WTC11 (cell line): ENCODE measurements at regions not wholly inside any gene's neighbourhood (a gene's known extent, or its start where the extent isn't known, plus 50 kb on each side); places are given as distances from the start of the nearest gene placed in this dataset.
"Not testable (repeated sequence)": the region's sequence is repeated elsewhere in the genome, so short reads cannot be mapped to it uniquely, and the experiment has no call there.

ENCODE experiments used
- ATAC-seq: fragments of 200-7000 bp; cut with Tn5 transposase; 2 replicates; pipeline ENCODE4 v1.10.0; 2021; ENCODE audit warnings: mild to moderate bottlenecking, moderate library complexity
- CTCF ChIA-PET: fragments of 300-600 bp; sonication (Branson Sonifier 250); formaldehyde crosslinking; loops from one replicate; lab custom pipeline; 2021; ENCODE audit warnings: antibody characterized with exemption; lab: Charles Lee
- POLR2A ChIA-PET: fragments of 350-600 bp; sonication (Branson Sonifier 250); formaldehyde crosslinking; loops from one replicate; lab custom pipeline; 2021; ENCODE audit warnings: antibody characterized with exemption; lab: Charles Lee
- DNase-seq: peaks from one replicate; pipeline ENCODE4 v3.0.0; 2021; ENCODE audit warnings: low spot score
- H3K27ac Mint-ChIP-seq: 2 replicates; pipeline ENCODE4 v1.8.0; 2021; ENCODE audit warnings: mixed read lengths
- H3K27me3 Mint-ChIP-seq: 2 replicates; pipeline ENCODE4 v1.8.0; 2021; ENCODE audit warnings: low read depth, mild to moderate bottlenecking, moderate library complexity, mixed read lengths
- H3K36me3 Mint-ChIP-seq: 2 replicates; pipeline ENCODE4 v1.8.0; 2021; ENCODE audit warnings: mixed read lengths
- H3K4me1 Mint-ChIP-seq: 2 replicates; pipeline ENCODE4 v1.8.0; 2022; ENCODE audit warnings: mixed read lengths
- H3K4me3 Mint-ChIP-seq: 2 replicates; pipeline ENCODE4 v1.8.0; 2021; ENCODE audit warnings: mild to moderate bottlenecking, moderate library complexity, mixed read lengths
- H3K9me3 Mint-ChIP-seq: 2 replicates; pipeline ENCODE4 v1.8.0; 2021; ENCODE audit warnings: mixed read lengths
- ATF2 ChIP-seq: sonication (generic); formaldehyde crosslinking; IDR thresholded peaks from 2 replicates; pipeline ENCODE4 v1.8.1; 2022; ENCODE audit warnings: low read depth, missing genetic modification reagents, borderline replicate concordance
- JAZF1 ChIP-seq: fragments of 250-450 bp; sonication (Bioruptor Pico); IDR thresholded peaks from 2 replicates; pipeline ENCODE4 v1.9.0; 2021; ENCODE audit warnings: moderate library complexity, mild to moderate bottlenecking, inconsistent platforms
- JUN ChIP-seq: sonication (generic); formaldehyde crosslinking; IDR thresholded peaks from 2 replicates; pipeline ENCODE4 v1.8.0; 2023; ENCODE audit warnings: mild to moderate bottlenecking, missing genetic modification reagents
- NR1H2 ChIP-seq: sonication (generic); formaldehyde crosslinking; IDR thresholded peaks from 2 replicates; pipeline ENCODE4 v1.9.0; 2021; ENCODE audit warnings: mild to moderate bottlenecking, moderate library complexity, missing genetic modification reagents
- OVOL2 ChIP-seq: fragments of 250-450 bp; sonication (Bioruptor Pico); IDR thresholded peaks from 2 replicates; pipeline ENCODE4 v1.9.0; 2021; ENCODE audit warnings: mild to moderate bottlenecking, borderline replicate concordance
- RORB ChIP-seq: fragments of 250-450 bp; sonication (Bioruptor Pico); IDR thresholded peaks from 2 replicates; pipeline ENCODE4 v1.9.0; 2021; ENCODE audit warnings: mild to moderate bottlenecking
- TP53 ChIP-seq: sonication (generic); formaldehyde crosslinking; IDR thresholded peaks from 2 replicates; pipeline ENCODE4 v1.8.1; 2023; ENCODE audit warnings: mild to moderate bottlenecking, missing genetic modification reagents
- ZNF121 ChIP-seq: sonication (generic); formaldehyde crosslinking; IDR thresholded peaks from 2 replicates; pipeline ENCODE4 v1.8.0; 2023; ENCODE audit warnings: missing genetic modification reagents
- ZNF138 ChIP-seq: sonication (generic); formaldehyde crosslinking; conservative IDR thresholded peaks from 2 replicates; pipeline ENCODE4 v1.8.1; 2022; ENCODE audit warnings: mild to moderate bottlenecking, moderate library complexity, missing genetic modification reagents
- ZNF423 ChIP-seq: fragments of 250-450 bp; sonication (Bioruptor Pico); IDR thresholded peaks from 2 replicates; pipeline ENCODE4 v2.1.2; 2022; ENCODE audit warnings: mild to moderate bottlenecking, moderate library complexity
- ZNF425 ChIP-seq: fragments of 250-450 bp; sonication (Bioruptor Pico); conservative IDR thresholded peaks from 2 replicates; pipeline ENCODE4 v1.9.0; 2021; ENCODE audit warnings: mild to moderate bottlenecking
- ZNF671 ChIP-seq: fragments of 250-450 bp; sonication (Bioruptor Pico); IDR thresholded peaks from 2 replicates; pipeline ENCODE4 v1.8.0; 2021; ENCODE audit warnings: mild to moderate bottlenecking
- TF ChIP-seq, protein P1 (sequence below): sonication (generic); formaldehyde crosslinking; IDR thresholded peaks from 2 replicates; pipeline ENCODE4 v1.8.1; 2023; ENCODE audit warnings: mild to moderate bottlenecking, missing genetic modification reagents
- TF ChIP-seq, protein P2 (sequence below): sonication (generic); formaldehyde crosslinking; IDR thresholded peaks from 2 replicates; pipeline ENCODE4 v1.8.1; 2023; ENCODE audit warnings: mild to moderate bottlenecking, missing genetic modification reagents, moderate library complexity
- TF ChIP-seq, protein P3 (sequence below): fragments of 250-450 bp; sonication (Bioruptor Pico); IDR thresholded peaks from 2 replicates; pipeline ENCODE4 v1.9.0; 2021; ENCODE audit warnings: mild to moderate bottlenecking
- TF ChIP-seq, protein P4 (sequence below): fragments of 250-450 bp; sonication (Bioruptor Pico); IDR thresholded peaks from 2 replicates; pipeline ENCODE4 v2.1.2; 2022; ENCODE audit warnings: mild to moderate bottlenecking, moderate library complexity
- TF ChIP-seq, protein P5 (sequence below): sonication (generic); formaldehyde crosslinking; IDR thresholded peaks from 2 replicates; pipeline ENCODE4 v1.8.0; 2022; ENCODE audit warnings: mild to moderate bottlenecking, missing genetic modification reagents
- TF ChIP-seq, protein P6 (sequence below): sonication (generic); formaldehyde crosslinking; IDR thresholded peaks from 2 replicates; pipeline ENCODE4 v1.8.1; 2022; ENCODE audit warnings: missing genetic modification reagents, borderline replicate concordance

DNA sequence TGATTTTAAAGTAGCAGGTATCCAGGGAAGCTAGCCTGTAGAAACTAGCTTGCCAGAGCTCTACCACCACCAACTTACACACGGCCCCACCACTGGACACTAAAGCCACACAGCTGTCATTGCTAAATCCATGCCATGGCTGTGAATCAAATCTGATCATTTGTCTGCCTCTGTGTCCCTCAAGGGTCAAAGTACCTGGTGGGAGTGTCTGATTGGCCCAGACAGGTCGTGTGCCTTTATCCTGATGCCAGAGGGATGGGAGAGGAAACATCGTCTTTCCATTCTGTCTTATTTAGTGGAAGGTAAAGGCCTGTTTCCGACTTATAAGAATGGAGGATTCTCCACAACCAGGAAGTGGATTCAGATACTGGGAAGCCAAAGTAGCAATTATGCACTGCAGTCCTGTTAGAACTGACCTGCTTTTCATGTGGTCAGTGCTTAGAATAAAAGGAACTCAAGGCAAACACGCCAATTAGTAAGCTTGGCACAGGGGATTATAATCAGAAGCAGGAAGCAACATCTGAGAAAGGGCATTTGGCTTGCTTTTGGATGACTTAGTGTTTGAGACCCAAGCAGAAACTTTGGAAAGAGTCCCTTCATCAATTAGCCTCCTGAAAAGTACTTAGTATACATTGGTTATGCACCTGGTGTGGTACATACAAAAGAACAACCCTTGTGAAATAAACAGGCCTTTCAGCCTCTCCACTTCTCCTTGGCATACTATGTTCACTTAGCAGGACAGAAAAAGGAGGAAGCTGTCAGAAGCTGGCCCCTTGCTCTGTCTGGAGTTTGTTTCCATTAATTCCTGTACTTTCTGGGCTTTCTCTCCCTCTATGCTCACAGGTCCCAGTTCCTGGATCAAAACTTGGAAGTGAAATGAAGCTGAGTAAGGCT, 192.4 kb downstream of the NUFIP1 start:
- no peak overlapping the region for H3K27ac Mint-ChIP-seq
- H3K9me3 Mint-ChIP-seq: peaks cover 6% of the 10 kb centered on the region; the same call in 1 of the 2 replicates
- POLR2A ChIA-PET: no interaction called here
- ATAC-seq (no peak), DNase-seq (no peak)
- CTCF ChIA-PET: interaction anchor here (0.6 kb wide), 1 partner anchor 48 kb away, joined by 4 read pairs; no protein-coding TSS in a partner anchor
- no peaks in the 10 kb centered on the region for H3K4me1 Mint-ChIP-seq
- H3K4me3 Mint-ChIP-seq: no peak overlapping the region
- no peaks in the 10 kb centered on the region for H3K36me3 Mint-ChIP-seq
- no peak for TF ChIP-seq ZNF121 (CRISPR knock-in tag)
- TF ChIP-seq, protein P1, sequence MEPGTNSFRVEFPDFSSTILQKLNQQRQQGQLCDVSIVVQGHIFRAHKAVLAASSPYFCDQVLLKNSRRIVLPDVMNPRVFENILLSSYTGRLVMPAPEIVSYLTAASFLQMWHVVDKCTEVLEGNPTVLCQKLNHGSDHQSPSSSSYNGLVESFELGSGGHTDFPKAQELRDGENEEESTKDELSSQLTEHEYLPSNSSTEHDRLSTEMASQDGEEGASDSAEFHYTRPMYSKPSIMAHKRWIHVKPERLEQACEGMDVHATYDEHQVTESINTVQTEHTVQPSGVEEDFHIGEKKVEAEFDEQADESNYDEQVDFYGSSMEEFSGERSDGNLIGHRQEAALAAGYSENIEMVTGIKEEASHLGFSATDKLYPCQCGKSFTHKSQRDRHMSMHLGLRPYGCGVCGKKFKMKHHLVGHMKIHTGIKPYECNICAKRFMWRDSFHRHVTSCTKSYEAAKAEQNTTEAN (CRISPR knock-in tag): no peak
- no peak for TF ChIP-seq OVOL2 (CRISPR knock-in tag)
- TF ChIP-seq JAZF1 (CRISPR knock-in tag): no peak
- TF ChIP-seq, protein P2, sequence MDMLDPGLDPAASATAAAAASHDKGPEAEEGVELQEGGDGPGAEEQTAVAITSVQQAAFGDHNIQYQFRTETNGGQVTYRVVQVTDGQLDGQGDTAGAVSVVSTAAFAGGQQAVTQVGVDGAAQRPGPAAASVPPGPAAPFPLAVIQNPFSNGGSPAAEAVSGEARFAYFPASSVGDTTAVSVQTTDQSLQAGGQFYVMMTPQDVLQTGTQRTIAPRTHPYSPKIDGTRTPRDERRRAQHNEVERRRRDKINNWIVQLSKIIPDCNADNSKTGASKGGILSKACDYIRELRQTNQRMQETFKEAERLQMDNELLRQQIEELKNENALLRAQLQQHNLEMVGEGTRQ (CRISPR knock-in tag): no peak
- TF ChIP-seq, protein P3, sequence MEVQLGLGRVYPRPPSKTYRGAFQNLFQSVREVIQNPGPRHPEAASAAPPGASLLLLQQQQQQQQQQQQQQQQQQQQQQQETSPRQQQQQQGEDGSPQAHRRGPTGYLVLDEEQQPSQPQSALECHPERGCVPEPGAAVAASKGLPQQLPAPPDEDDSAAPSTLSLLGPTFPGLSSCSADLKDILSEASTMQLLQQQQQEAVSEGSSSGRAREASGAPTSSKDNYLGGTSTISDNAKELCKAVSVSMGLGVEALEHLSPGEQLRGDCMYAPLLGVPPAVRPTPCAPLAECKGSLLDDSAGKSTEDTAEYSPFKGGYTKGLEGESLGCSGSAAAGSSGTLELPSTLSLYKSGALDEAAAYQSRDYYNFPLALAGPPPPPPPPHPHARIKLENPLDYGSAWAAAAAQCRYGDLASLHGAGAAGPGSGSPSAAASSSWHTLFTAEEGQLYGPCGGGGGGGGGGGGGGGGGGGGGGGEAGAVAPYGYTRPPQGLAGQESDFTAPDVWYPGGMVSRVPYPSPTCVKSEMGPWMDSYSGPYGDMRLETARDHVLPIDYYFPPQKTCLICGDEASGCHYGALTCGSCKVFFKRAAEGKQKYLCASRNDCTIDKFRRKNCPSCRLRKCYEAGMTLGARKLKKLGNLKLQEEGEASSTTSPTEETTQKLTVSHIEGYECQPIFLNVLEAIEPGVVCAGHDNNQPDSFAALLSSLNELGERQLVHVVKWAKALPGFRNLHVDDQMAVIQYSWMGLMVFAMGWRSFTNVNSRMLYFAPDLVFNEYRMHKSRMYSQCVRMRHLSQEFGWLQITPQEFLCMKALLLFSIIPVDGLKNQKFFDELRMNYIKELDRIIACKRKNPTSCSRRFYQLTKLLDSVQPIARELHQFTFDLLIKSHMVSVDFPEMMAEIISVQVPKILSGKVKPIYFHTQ (CRISPR knock-in tag): no peak
- TF ChIP-seq, protein P4, sequence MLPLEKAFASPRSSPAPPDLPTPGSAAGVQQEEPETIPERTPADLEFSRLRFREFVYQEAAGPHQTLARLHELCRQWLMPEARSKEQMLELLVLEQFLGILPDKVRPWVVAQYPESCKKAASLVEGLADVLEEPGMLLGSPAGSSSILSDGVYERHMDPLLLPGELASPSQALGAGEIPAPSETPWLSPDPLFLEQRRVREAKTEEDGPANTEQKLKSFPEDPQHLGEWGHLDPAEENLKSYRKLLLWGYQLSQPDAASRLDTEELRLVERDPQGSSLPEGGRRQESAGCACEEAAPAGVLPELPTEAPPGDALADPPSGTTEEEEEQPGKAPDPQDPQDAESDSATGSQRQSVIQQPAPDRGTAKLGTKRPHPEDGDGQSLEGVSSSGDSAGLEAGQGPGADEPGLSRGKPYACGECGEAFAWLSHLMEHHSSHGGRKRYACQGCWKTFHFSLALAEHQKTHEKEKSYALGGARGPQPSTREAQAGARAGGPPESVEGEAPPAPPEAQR (CRISPR knock-in tag): no peak
- TF ChIP-seq, protein P5, sequence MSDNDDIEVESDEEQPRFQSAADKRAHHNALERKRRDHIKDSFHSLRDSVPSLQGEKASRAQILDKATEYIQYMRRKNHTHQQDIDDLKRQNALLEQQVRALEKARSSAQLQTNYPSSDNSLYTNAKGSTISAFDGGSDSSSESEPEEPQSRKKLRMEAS (CRISPR knock-in tag): no peak
- no peak for TF ChIP-seq ZNF138 (CRISPR knock-in tag)
- no peak for TF ChIP-seq ZNF671 (CRISPR knock-in tag)
- TF ChIP-seq TP53: no peak
- H3K27me3 Mint-ChIP-seq: no peaks in the 10 kb centered on the region

DNA sequence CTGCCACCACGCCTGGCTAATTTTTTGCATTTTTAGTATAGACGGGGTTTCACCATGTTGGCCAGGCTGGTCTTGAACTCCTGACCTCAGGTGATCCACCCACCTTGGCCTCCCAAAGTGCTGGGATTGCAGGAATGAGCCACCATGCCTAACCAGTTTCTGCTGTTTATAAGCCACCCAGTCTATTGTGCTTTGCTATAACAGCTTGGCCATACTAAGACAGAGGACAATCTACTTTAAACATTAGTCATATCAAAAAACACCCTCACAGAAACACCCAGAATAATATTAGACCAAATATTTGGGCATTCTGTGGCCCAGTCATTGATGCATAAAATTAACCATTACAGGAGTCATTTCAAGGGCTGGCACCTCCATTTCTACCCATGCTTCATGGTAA, 193.2 kb downstream of the NUFIP1 start:
- ATAC-seq, H3K9me3 Mint-ChIP-seq, H3K27me3 Mint-ChIP-seq, H3K4me1 Mint-ChIP-seq, CTCF ChIA-PET, DNase-seq, H3K36me3 Mint-ChIP-seq, POLR2A ChIA-PET, H3K27ac Mint-ChIP-seq, H3K4me3 Mint-ChIP-seq: not testable (repeated sequence)

DNA sequence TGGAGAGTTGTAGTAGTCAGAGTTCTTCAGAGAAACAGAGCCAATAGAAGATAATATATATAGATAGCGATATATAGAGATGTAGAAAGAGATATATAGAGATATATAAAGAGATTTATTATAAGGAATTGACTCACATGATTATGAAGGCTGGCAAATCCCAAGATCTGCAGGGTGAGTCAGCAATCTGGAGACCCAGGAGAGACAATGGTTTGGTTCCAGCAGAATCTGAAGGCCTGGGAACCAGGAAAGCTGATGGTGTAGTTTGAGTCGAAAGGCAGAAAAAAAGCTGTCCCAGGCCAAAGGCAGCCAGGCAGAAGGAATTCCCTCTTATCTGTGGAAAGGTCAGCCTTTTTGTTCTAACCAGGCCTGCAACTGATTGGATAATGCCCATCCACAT, 194.1 kb downstream of the NUFIP1 start:
- no peaks in the 10 kb centered on the region for H3K27me3 Mint-ChIP-seq
- 0 out of 2 replicates have a peak, but pooled peaks cover 3% of the 10 kb centered on the region for H3K9me3 Mint-ChIP-seq
- H3K4me3 Mint-ChIP-seq: no peak overlapping the region
- H3K4me1 Mint-ChIP-seq: peaks cover 3% of the 10 kb centered on the region; the same call in 1 of the 2 replicates
- no peak overlapping the region for H3K27ac Mint-ChIP-seq
- ATAC-seq (no peak), DNase-seq (no peak)
- ChIA-PET POLR2A (no interaction called here), CTCF (no interaction called here)
- H3K36me3 Mint-ChIP-seq: no peaks in the 10 kb centered on the region
- TF ChIP-seq JAZF1 (CRISPR knock-in tag): no peak
- TF ChIP-seq NR1H2 (CRISPR knock-in tag): no peak
- no peak for TF ChIP-seq ZNF425 (CRISPR knock-in tag)
- no peak for TF ChIP-seq ZNF423 (CRISPR knock-in tag)
- TF ChIP-seq RORB: no peak
- TF ChIP-seq ATF2 (CRISPR knock-in tag): no peak
- TF ChIP-seq JUN (CRISPR knock-in tag): no peak
- TF ChIP-seq, protein P6, sequence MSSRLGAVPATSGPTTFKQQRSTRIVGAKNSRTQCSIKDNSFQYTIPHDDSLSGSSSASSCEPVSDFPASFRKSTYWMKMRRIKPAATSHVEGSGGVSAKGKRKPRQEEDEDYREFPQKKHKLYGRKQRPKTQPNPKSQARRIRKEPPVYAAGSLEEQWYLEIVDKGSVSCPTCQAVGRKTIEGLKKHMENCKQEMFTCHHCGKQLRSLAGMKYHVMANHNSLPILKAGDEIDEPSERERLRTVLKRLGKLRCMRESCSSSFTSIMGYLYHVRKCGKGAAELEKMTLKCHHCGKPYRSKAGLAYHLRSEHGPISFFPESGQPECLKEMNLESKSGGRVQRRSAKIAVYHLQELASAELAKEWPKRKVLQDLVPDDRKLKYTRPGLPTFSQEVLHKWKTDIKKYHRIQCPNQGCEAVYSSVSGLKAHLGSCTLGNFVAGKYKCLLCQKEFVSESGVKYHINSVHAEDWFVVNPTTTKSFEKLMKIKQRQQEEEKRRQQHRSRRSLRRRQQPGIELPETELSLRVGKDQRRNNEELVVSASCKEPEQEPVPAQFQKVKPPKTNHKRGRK (CRISPR knock-in tag): no peak
